ENCODE measurements at regions not wholly inside any gene's neighbourhood (a gene's known extent, or its start where the extent isn't known, plus 50 kb on each side); places are given as distances from the start of the nearest gene placed in this dataset.

- ChIA-PET RAD21 (ENCODE audit: unreplicated experiment) (no interaction called here), CTCF (no interaction called here), SMC1A (ENCODE audit: uncharacterized antibody, unreplicated experiment) (no interaction called here), POLR2A (no interaction called here)
- ATAC-seq (no peak), DNase-seq (ENCODE audit: low read depth, low spot score) (no peak), FAIRE-seq (no peak)
- Histone ChIP-seq H3K4me2 (ENCODE audit: control insufficient read depth, insufficient read depth) (no peak overlapping the region), H3K27me3 (replicated peaks in 1 of 2; ENCODE audit: control insufficient read depth in 2 of 2, insufficient read depth in 2 of 2, low read length in 1 of 2) (no peaks in the 10 kb centered on the region), H3K9ac (ENCODE audit: control insufficient read depth, insufficient read depth, low read length) (no peak overlapping the region), H3K27ac (ENCODE audit: control insufficient read depth, insufficient read depth) (no peak overlapping the region), H2AFZ (ENCODE audit: control insufficient read depth, low read depth, low read length) (no peak overlapping the region), H3K9me3 (replicated peaks; ENCODE audit: control insufficient read depth, insufficient read depth, low read length) (no peaks in the 10 kb centered on the region; the same call in 2 of the 3 replicates), H3K4me3 (no peak overlapping the region), H3K36me3 (ENCODE audit: control insufficient read depth in 2 of 2, insufficient read depth in 2 of 2, low read length in 1 of 2) (no peaks in the 10 kb centered on the region), H3K4me1 (ENCODE audit: control insufficient read depth, insufficient read depth, low read length) (no peaks in the 10 kb centered on the region), H3K79me2 (ENCODE audit: control insufficient read depth, insufficient read depth, low read length) (no peaks in the 10 kb centered on the region), H4K20me1 (ENCODE audit: control insufficient read depth, insufficient read depth) (no peaks in the 10 kb centered on the region)
- in situ Hi-C loops (cut with MboI), result no loop called here
- intact Hi-C loops (cut with micrococcal nuclease; ENCODE audit: unreplicated experiment), result no loop called here
- 0% methylated on average over 1 of the region's 1 CpG for WGBS (ENCODE audit: insufficient coverage, insufficient replicate concordance, low lambda C conversion rate, missing lambda C conversion rate)
- BruUV-seq (replicated peaks), result no TSS peak
- TF ChIP-seq IRF4 (IDR thresholded peaks at IDR 0.05; ENCODE audit: low read depth, low read length), result no peak
- TF ChIP-seq CREM (IDR thresholded peaks at IDR 0.05; ENCODE audit: low read depth), result no peak
- no peak for TF ChIP-seq JUND (IDR thresholded peaks at IDR 0.05; ENCODE audit: low read depth, low read length)
- no peak for TF ChIP-seq ZNF592 (IDR thresholded peaks at IDR 0.05)
- no peak for TF ChIP-seq ZNF687 (IDR thresholded peaks at IDR 0.05)
- no peak for TF ChIP-seq PBX3 (IDR thresholded peaks at IDR 0.05; ENCODE audit: insufficient replicate concordance, low read depth, low read length)
- TF ChIP-seq GABPA (IDR thresholded peaks at IDR 0.05; ENCODE audit: low read depth), result no peak
- TF ChIP-seq E2F4 (IDR thresholded peaks at IDR 0.05; ENCODE audit: low read depth, low read length), result no peak
- TF ChIP-seq RFX5 (IDR thresholded peaks at IDR 0.05; ENCODE audit: low read depth, low read length), result no peak
- no peak for TF ChIP-seq HDAC2 (IDR thresholded peaks at IDR 0.05)
- TF ChIP-seq CTCF (IDR thresholded peaks at IDR 0.05 in 2 of 3, conservative IDR thresholded peaks at IDR 0.05 in 1 of 3; ENCODE audit: control insufficient read depth in 2 of 3, extremely low read depth in 1 of 3, insufficient read depth in 1 of 3, low read depth in 3 of 3, low read length in 3 of 3), result no peak
- no peak for TF ChIP-seq NR2F1 (conservative IDR thresholded peaks at IDR 0.05)
- TF ChIP-seq CBX3 (IDR thresholded peaks at IDR 0.05; ENCODE audit: borderline replicate concordance, low read depth), result no peak
These were observed 1237.5 kb upstream of the GYPC start for GRCh38 chr2:125418483-125418882.

All from GM12878 (cell line).